Upper lobe of left lung (tissue), 6 donors: ENCODE measurements at regions not wholly inside any gene's neighbourhood (a gene's known extent, or its start where the extent isn't known, plus 50 kb on each side); places are given as distances from the start of the nearest gene placed in this dataset.

ENCODE experiments used
- ATAC-seq, 2 donors: fragments of 200-7000 bp; cut with Tn5 transposase; one replicate each; pipeline ENCODE4 v1.9.1; 2022; ENCODE audit warnings: mild to moderate bottlenecking in 2 of 2, moderate library complexity in 2 of 2; ENCODE audit not compliant: low FRiP score in 2 of 2
- DNase-seq, 2 donors: peaks; one replicate each; pipeline ENCODE4 v3.0.0-alpha.2; 2019 to 2020
- H3K27ac ChIP-seq, 4 donors: fragments of 200-600 bp; sonication (generic); one replicate each; pipeline ENCODE4 v1.5.1; 2016 to 2019
- H3K27me3 ChIP-seq, 4 donors: fragments of 200-600 bp; sonication (generic); one replicate each; pipeline ENCODE4 v1.5.1; 2017 to 2019
- H3K36me3 ChIP-seq, 4 donors: fragments of 200-600 bp; sonication (generic); one replicate each; pipeline ENCODE4 v1.5.1; 2016 to 2019
- H3K4me1 ChIP-seq, 4 donors: fragments of 200-600 bp; sonication (generic); one replicate each; pipeline ENCODE4 v1.5.1; 2018 to 2019
- H3K4me3 ChIP-seq, 4 donors: fragments of 200-600 bp; sonication (generic); one replicate each; pipeline ENCODE4 v1.5.1; 2017 to 2019; ENCODE audit warnings: mild to moderate bottlenecking in 2 of 4, moderate library complexity in 1 of 4
- H3K9me3 ChIP-seq, 4 donors: fragments of 200-600 bp; sonication (generic); one replicate each; pipeline ENCODE4 v1.5.1; 2018 to 2019
- EP300 ChIP-seq, 4 donors: sonication (generic); formaldehyde crosslinking; IDR thresholded peaks; one replicate each; pipeline ENCODE4 v1.5.1; 2017; ENCODE audit warnings: antibody characterized with exemption in 4 of 4, control low read depth in 2 of 4
- POLR2A ChIP-seq, 4 donors: fragments of 450-650 bp; IDR thresholded peaks; one replicate each; pipeline ENCODE4 v1.5.1; 2016 to 2017; ENCODE audit warnings: antibody characterized with exemption in 4 of 4, mild to moderate bottlenecking in 2 of 4
- POLR2AphosphoS5 ChIP-seq, 2 donors: sonication (generic); formaldehyde crosslinking; IDR thresholded peaks; one replicate each; pipeline ENCODE4 v1.5.1; 2017; ENCODE audit warnings: antibody characterized with exemption in 2 of 2
- WGBS, 2 donors: methylation state at CpG; one replicate each; pipeline ENCODE4 v1.1.5; 2017 to 2018; 5-methylcytosine and 5-hydroxymethylcytosine counted together
- TF ChIP-seq, protein P1 (sequence below), 6 experiments: fragments of 450-650 bp in 4 of 6; fragments of 200-600 bp in 2 of 6; sonication (generic) in 2 of 6; IDR thresholded peaks; one replicate each; pipeline ENCODE4 v1.5.1; 2016 to 2019; ENCODE audit warnings: antibody characterized with exemption in 6 of 6
- donor health status: DM: no; HTN: no; CAD: no; lungs with moderate emphysema.
- donor health status: DM: no; HTN: yes; CAD: no; lungs with severe emphysema.

GRCh38 chr12:94779485-94779884 lies 129.1 kb upstream of the TMCC3 start:
- H3K27me3 ChIP-seq: no peaks in the 10 kb centered on the region
- H3K36me3 ChIP-seq: no peaks in the 10 kb centered on the region
- WGBS, 2 donors: 51% methylated on average over 6 of the region's 6 CpGs
- H3K27ac ChIP-seq: no peak overlapping the region
- no peak overlapping the region for H3K4me3 ChIP-seq
- peaks cover 0 to 2% (median 0%) of the 10 kb centered on the region in 4 donors for H3K9me3 ChIP-seq
- TF ChIP-seq EP300 (IDR thresholded peaks at IDR 0.05): no peak
- no peak for TF ChIP-seq POLR2A (IDR thresholded peaks at IDR 0.05)
- TF ChIP-seq POLR2AphosphoS5 (IDR thresholded peaks at IDR 0.05): no peak
- TF ChIP-seq, protein P1, sequence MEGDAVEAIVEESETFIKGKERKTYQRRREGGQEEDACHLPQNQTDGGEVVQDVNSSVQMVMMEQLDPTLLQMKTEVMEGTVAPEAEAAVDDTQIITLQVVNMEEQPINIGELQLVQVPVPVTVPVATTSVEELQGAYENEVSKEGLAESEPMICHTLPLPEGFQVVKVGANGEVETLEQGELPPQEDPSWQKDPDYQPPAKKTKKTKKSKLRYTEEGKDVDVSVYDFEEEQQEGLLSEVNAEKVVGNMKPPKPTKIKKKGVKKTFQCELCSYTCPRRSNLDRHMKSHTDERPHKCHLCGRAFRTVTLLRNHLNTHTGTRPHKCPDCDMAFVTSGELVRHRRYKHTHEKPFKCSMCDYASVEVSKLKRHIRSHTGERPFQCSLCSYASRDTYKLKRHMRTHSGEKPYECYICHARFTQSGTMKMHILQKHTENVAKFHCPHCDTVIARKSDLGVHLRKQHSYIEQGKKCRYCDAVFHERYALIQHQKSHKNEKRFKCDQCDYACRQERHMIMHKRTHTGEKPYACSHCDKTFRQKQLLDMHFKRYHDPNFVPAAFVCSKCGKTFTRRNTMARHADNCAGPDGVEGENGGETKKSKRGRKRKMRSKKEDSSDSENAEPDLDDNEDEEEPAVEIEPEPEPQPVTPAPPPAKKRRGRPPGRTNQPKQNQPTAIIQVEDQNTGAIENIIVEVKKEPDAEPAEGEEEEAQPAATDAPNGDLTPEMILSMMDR (IDR thresholded peaks at IDR 0.05): no peak
- ATAC-seq (peak in 1 of 2 donors; percentile 40), DNase-seq (no peak)
- H3K4me1 ChIP-seq: peaks cover 0 to 7% (median 2%) of the 10 kb centered on the region in 4 donors

GRCh38 chr12:94777936-94778335 lies 127.6 kb upstream of the TMCC3 start:
- WGBS, 2 donors: 44 to 47% methylated on average over 5 of the region's 5 CpGs
- Histone ChIP-seq H3K27ac (no peak overlapping the region), H3K27me3 (no peaks in the 10 kb centered on the region), H3K4me1 (peaks cover 0 to 7% (median 2%) of the 10 kb centered on the region in 4 donors), H3K36me3 (no peaks in the 10 kb centered on the region), H3K9me3 (peaks cover 0 to 4% (median 1%) of the 10 kb centered on the region in 4 donors), H3K4me3 (no peak overlapping the region)
- TF ChIP-seq POLR2A (IDR thresholded peaks at IDR 0.05): no peak
- no peak for ATAC-seq
- no peak for DNase-seq

- no peak for DNase-seq
- no peak overlapping the region for H3K4me3 ChIP-seq
- ATAC-seq: no peak
- H3K27ac ChIP-seq: no peak overlapping the region
- H3K36me3 ChIP-seq: no peaks in the 10 kb centered on the region
- TF ChIP-seq POLR2A (IDR thresholded peaks at IDR 0.05): no peak
- TF ChIP-seq POLR2AphosphoS5 (IDR thresholded peaks at IDR 0.05): no peak
- TF ChIP-seq, protein P1 (IDR thresholded peaks at IDR 0.05): no peak
- no peak for TF ChIP-seq EP300 (IDR thresholded peaks at IDR 0.05)
- peaks cover 0 to 4% (median 0%) of the 10 kb centered on the region in 4 donors for H3K9me3 ChIP-seq
- 69 to 80% methylated on average over 6 to 7 of the region's 7 CpGs for WGBS, 2 donors
- H3K4me1 ChIP-seq: peaks cover 0 to 7% (median 2%) of the 10 kb centered on the region in 4 donors
- H3K27me3 ChIP-seq: no peaks in the 10 kb centered on the region
Measured at GRCh38 chr12:94775710-94776109, 125.4 kb upstream of the TMCC3 start.

DNA sequence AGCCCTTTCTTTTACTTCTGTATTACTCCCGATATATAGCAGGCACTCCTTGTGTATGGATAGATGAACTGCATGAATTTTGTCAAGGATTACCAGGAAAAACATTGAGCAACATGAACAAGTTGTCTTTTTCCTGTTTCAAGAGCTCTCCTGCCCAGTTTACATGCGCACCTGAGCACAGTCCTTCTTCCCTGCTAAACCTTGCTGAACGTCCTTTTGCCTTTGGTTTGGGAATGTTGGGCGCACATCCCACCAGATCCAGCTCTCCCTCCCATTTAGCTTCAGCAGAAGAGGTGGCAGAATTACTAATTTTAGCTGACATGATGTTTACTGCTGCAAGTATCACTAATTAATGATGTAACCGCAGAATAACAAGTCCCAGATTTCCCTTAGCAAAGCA lies 121.4 kb upstream of the TMCC3 start:
- no peak for TF ChIP-seq POLR2A (IDR thresholded peaks at IDR 0.05)
- no peak for TF ChIP-seq POLR2AphosphoS5 (IDR thresholded peaks at IDR 0.05)
- TF ChIP-seq, protein P1 (IDR thresholded peaks at IDR 0.05): no peak
- TF ChIP-seq EP300 (IDR thresholded peaks at IDR 0.05): no peak
- H3K4me3 ChIP-seq: no peak overlapping the region
- no peaks in the 10 kb centered on the region for H3K27me3 ChIP-seq
- no peak overlapping the region for H3K27ac ChIP-seq
- ATAC-seq (no peak), DNase-seq (no peak)
- peaks cover 0 to 4% (median 0%) of the 10 kb centered on the region in 4 donors for H3K9me3 ChIP-seq
- peaks cover 0 to 3% (median 0%) of the 10 kb centered on the region in 4 donors for H3K4me1 ChIP-seq
- no peaks in the 10 kb centered on the region for H3K36me3 ChIP-seq
- 82 to 84% methylated on average over 5 of the region's 5 CpGs for WGBS, 2 donors

DNA sequence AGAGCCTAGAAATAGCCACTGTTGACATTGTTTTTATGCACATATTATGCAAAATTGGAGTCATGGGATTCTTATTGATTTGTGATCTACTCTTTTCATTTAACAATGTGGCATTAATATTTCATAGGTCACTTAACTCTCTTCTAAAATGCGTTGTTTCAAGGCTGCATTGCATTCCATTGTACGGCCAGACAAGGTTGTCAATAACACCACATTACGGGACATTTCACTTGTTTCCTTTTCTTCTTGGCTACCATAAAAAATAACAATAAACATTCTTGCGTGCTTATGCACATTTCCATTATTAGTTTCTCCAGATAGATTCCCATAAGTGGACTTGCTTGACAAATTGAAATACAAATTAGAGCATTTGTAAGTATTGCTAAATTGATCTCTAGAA lies 120.8 kb upstream of the TMCC3 start:
- TF ChIP-seq EP300 (IDR thresholded peaks at IDR 0.05) (no peak), POLR2A (IDR thresholded peaks at IDR 0.05) (no peak), POLR2AphosphoS5 (IDR thresholded peaks at IDR 0.05) (no peak)
- TF ChIP-seq, protein P1 (IDR thresholded peaks at IDR 0.05): no peak
- Histone ChIP-seq H3K9me3 (peaks cover 0 to 4% (median 0%) of the 10 kb centered on the region in 4 donors), H3K27ac (no peak overlapping the region), H3K36me3 (no peaks in the 10 kb centered on the region), H3K4me1 (peaks cover 0 to 3% (median 0%) of the 10 kb centered on the region in 4 donors), H3K4me3 (no peak overlapping the region), H3K27me3 (no peaks in the 10 kb centered on the region)
- WGBS, 2 donors: 76 to 78% methylated on average over 4 of the region's 4 CpGs
- DNase-seq (no peak), ATAC-seq (no peak)
